HG03280 (cell line): ENCODE measurements at regions not wholly inside any gene's neighbourhood (a gene's known extent, or its start where the extent isn't known, plus 50 kb on each side); places are given as distances from the start of the nearest gene placed in this dataset.

Experiments
- ATAC-seq: cut with Tn5 transposase; IDR thresholded peaks from one replicate; pipeline ENCODE4 v1.9.1; 2021; ENCODE audit warnings: mild to moderate bottlenecking, moderate library complexity; ENCODE audit not compliant: unreplicated experiment

- ATAC-seq = no peak
These were observed 508.9 kb upstream of the LRATD1 start for GRCh38 chr2:14123436-14124103.

- ATAC-seq = no peak
These were observed 506.8 kb upstream of the LRATD1 start for GRCh38 chr2:14125624-14126293.

- ATAC-seq = no peak
These were observed 505.7 kb upstream of the LRATD1 start for GRCh38 chr2:14126846-14127245.

- ATAC-seq = no peak
These were observed 504.8 kb upstream of the LRATD1 start for GRCh38 chr2:14127765-14128164.

- ATAC-seq = no peak
These were observed 500.1 kb upstream of the LRATD1 start for GRCh38 chr2:14132386-14132785.

- no peak for ATAC-seq
These were observed 497.7 kb upstream of the LRATD1 start for GRCh38 chr2:14134771-14135170.

- no peak for ATAC-seq
These were observed 496.5 kb upstream of the LRATD1 start for GRCh38 chr2:14136030-14136429.

GRCh38 chr2:14137643-14138042, 494.9 kb upstream of the LRATD1 start:
- ATAC-seq = no peak

- no peak for ATAC-seq
These were observed 492.4 kb upstream of the LRATD1 start for GRCh38 chr2:14140009-14140550.

- no peak for ATAC-seq
These were observed 489.1 kb upstream of the LRATD1 start for GRCh38 chr2:14143435-14143834.

- no peak for ATAC-seq
These were observed 484.3 kb upstream of the LRATD1 start for GRCh38 chr2:14148216-14148615.

- no peak for ATAC-seq
These were observed 474.7 kb upstream of the LRATD1 start for GRCh38 chr2:14157816-14158215.

- no peak for ATAC-seq
These were observed 452.2 kb upstream of the LRATD1 start for GRCh38 chr2:14180333-14180732.

- ATAC-seq = no peak
These were observed 450.1 kb upstream of the LRATD1 start for GRCh38 chr2:14182227-14182946.

GRCh38 chr2:14185906-14186305, 446.6 kb upstream of the LRATD1 start:
- no peak for ATAC-seq

- no peak for ATAC-seq
These were observed 444.1 kb upstream of the LRATD1 start for GRCh38 chr2:14188446-14188845.

GRCh38 chr2:14189929-14190328, 442.6 kb upstream of the LRATD1 start:
- no peak for ATAC-seq

GRCh38 chr2:14194233-14194632, 438.3 kb upstream of the LRATD1 start:
- no peak for ATAC-seq

GRCh38 chr2:14197293-14197692, 435.2 kb upstream of the LRATD1 start:
- no peak for ATAC-seq

- no peak for ATAC-seq
These were observed 433.5 kb upstream of the LRATD1 start for GRCh38 chr2:14199040-14199439.

- ATAC-seq = no peak
These were observed 413.2 kb upstream of the LRATD1 start for GRCh38 chr2:14219306-14219705.

GRCh38 chr2:14220101-14220500, 412.4 kb upstream of the LRATD1 start:
- no peak for ATAC-seq
